Panc1 (cell line): ENCODE measurements at regions not wholly inside any gene's neighbourhood (a gene's known extent, or its start where the extent isn't known, plus 50 kb on each side); places are given as distances from the start of the nearest gene placed in this dataset.

Experiments
- ATAC-seq: fragments of 200-7000 bp; cut with Tn5 transposase; 2 replicates; pipeline ENCODE4 v1.9.1; 2020; ENCODE audit warnings: mild to moderate bottlenecking, moderate library complexity
- BruUV-seq: library from RNA; stranded (reverse); fragments of 400-500 nt; replicated peaks from 2 replicates; lab custom pipeline; 2021; lab: Mats Ljungman, UMichigan
- CTCF ChIA-PET: fragments of 300-600 bp; sonication (Branson Sonifier 250); formaldehyde crosslinking; loops from one replicate; lab custom pipeline; 2022; ENCODE audit warnings: antibody characterized with exemption; lab: Charles Lee
- POLR2A ChIA-PET: fragments of 300-600 bp; sonication (Branson Sonifier 250); formaldehyde crosslinking; loops from one replicate; lab custom pipeline; 2022; ENCODE audit warnings: antibody characterized with exemption; lab: Charles Lee
- DNase-seq: peaks from one replicate; pipeline ENCODE4 v3.0.0-alpha.2; 2010; ENCODE audit warnings: low read depth, low spot score
- H3K27ac ChIP-seq: 2 replicates; pipeline ENCODE4 v1.5.1; 2011; ENCODE audit warnings: mild to moderate bottlenecking, low read length, inconsistent platforms
- H3K27me3 ChIP-seq: fragments of 200-500 bp; sonication (Bioruptor generic); 2 replicates; pipeline ENCODE4 v1.6.0; 2014; ENCODE audit warnings: low read length, inconsistent platforms; ENCODE audit not compliant: control insufficient read depth, insufficient read depth
- H3K36me3 ChIP-seq: fragments of 200-500 bp; sonication (Bioruptor generic); 2 replicates; pipeline ENCODE4 v1.5.1; 2014; ENCODE audit warnings: inconsistent platforms, mild to moderate bottlenecking, low read length, moderate library complexity; ENCODE audit not compliant: control insufficient read depth, insufficient read depth
- H3K4me1 ChIP-seq: 2 replicates; pipeline ENCODE4 v1.5.1; 2011; ENCODE audit warnings: inconsistent platforms, mild to moderate bottlenecking, low read length, moderate library complexity; ENCODE audit not compliant: control insufficient read depth, insufficient read depth
- H3K4me3 ChIP-seq, 2 experiments: 2 replicates each; pipeline ENCODE4 v1.5.1; 2011 to 2012; ENCODE audit warnings: low read depth in 2 of 2, low read length in 2 of 2, mild to moderate bottlenecking in 2 of 2, inconsistent platforms in 1 of 2, moderate library complexity in 1 of 2
- H3K9me3 ChIP-seq: fragments of 200-500 bp; sonication (Bioruptor generic); 2 replicates; pipeline ENCODE4 v1.5.1; 2014; ENCODE audit warnings: low read depth, mild to moderate bottlenecking, inconsistent platforms, low read length, moderate library complexity; ENCODE audit not compliant: control insufficient read depth, insufficient read depth
- POLR2AphosphoS5 ChIP-seq: IDR thresholded peaks from 2 replicates; pipeline ENCODE4 v1.6.1; 2012; ENCODE audit warnings: mild to moderate bottlenecking, low read depth, low read length, moderate library complexity
- SIN3A ChIP-seq: IDR thresholded peaks from 2 replicates; pipeline ENCODE4 v1.6.1; 2012; ENCODE audit warnings: low read depth, mild to moderate bottlenecking, low read length, moderate library complexity, borderline replicate concordance; ENCODE audit not compliant: insufficient read depth
- TCF7L2 ChIP-seq: IDR thresholded peaks from 2 replicates; pipeline ENCODE4 v1.6.1; 2011; ENCODE audit warnings: mild to moderate bottlenecking, low read depth, low read length, inconsistent platforms
- in situ Hi-C: cut with HindIII; loops from 2 replicates; pipeline ENCODE4 v1.10.0; 2016; ENCODE audit warnings: low sequenced_read_pairs, low pct_unique_long_range_greater_than_20kb
- intact Hi-C: fragments of 100-400 bp; cut with micrococcal nuclease; formaldehyde crosslinking; loops from one replicate; pipeline ENCODE4 v1.10.0; 2022; ENCODE audit not compliant: unreplicated experiment
- TF ChIP-seq, protein P1 (sequence below): fragments of 450-650 bp; IDR thresholded peaks from 2 replicates; pipeline ENCODE4 v1.5.1; 2017; ENCODE audit warnings: mild to moderate bottlenecking
- TF ChIP-seq, protein P2 (sequence below), 2 experiments: IDR thresholded peaks; 2 replicates each; pipeline ENCODE4 v1.6.1; 2011 to 2012; ENCODE audit warnings: low read depth in 2 of 2, control low read depth in 1 of 2, low read length in 1 of 2, mild to moderate bottlenecking in 1 of 2, moderate library complexity in 1 of 2; ENCODE audit not compliant: insufficient read depth in 1 of 2

DNA sequence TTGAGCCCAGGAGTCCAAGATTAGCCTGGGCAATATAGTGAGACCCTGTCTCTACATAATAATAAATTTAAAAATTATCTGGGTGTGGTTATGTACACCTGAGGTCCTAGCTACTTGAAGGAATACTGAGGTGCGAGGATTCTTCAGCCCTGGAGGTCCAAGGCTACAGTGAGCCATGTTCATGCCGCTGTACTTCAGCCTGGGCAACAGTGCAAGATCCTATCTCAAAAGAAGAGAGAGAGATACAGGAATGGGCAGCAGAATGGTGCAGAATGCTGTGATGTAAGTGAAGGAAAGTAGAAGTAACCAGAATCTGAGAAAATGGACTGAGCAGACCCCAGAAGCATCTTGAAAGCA is 62.7 kb upstream of the EXOC4 start:
- Histone ChIP-seq H3K4me3 (no peak overlapping the region), H3K27me3 (peaks cover 3% of the 10 kb centered on the region; the same call in 1 of the 2 replicates), H3K9me3 (no peaks in the 10 kb centered on the region), H3K4me1 (no peaks in the 10 kb centered on the region), H3K27ac (no peak overlapping the region), H3K36me3 (no peaks in the 10 kb centered on the region)
- POLR2A ChIA-PET: no interaction called here
- CTCF ChIA-PET: no interaction called here
- no peak for TF ChIP-seq POLR2AphosphoS5
- TF ChIP-seq, protein P1, sequence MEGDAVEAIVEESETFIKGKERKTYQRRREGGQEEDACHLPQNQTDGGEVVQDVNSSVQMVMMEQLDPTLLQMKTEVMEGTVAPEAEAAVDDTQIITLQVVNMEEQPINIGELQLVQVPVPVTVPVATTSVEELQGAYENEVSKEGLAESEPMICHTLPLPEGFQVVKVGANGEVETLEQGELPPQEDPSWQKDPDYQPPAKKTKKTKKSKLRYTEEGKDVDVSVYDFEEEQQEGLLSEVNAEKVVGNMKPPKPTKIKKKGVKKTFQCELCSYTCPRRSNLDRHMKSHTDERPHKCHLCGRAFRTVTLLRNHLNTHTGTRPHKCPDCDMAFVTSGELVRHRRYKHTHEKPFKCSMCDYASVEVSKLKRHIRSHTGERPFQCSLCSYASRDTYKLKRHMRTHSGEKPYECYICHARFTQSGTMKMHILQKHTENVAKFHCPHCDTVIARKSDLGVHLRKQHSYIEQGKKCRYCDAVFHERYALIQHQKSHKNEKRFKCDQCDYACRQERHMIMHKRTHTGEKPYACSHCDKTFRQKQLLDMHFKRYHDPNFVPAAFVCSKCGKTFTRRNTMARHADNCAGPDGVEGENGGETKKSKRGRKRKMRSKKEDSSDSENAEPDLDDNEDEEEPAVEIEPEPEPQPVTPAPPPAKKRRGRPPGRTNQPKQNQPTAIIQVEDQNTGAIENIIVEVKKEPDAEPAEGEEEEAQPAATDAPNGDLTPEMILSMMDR: no peak
- TF ChIP-seq SIN3A: no peak
- TF ChIP-seq TCF7L2: no peak
- TF ChIP-seq, protein P2, sequence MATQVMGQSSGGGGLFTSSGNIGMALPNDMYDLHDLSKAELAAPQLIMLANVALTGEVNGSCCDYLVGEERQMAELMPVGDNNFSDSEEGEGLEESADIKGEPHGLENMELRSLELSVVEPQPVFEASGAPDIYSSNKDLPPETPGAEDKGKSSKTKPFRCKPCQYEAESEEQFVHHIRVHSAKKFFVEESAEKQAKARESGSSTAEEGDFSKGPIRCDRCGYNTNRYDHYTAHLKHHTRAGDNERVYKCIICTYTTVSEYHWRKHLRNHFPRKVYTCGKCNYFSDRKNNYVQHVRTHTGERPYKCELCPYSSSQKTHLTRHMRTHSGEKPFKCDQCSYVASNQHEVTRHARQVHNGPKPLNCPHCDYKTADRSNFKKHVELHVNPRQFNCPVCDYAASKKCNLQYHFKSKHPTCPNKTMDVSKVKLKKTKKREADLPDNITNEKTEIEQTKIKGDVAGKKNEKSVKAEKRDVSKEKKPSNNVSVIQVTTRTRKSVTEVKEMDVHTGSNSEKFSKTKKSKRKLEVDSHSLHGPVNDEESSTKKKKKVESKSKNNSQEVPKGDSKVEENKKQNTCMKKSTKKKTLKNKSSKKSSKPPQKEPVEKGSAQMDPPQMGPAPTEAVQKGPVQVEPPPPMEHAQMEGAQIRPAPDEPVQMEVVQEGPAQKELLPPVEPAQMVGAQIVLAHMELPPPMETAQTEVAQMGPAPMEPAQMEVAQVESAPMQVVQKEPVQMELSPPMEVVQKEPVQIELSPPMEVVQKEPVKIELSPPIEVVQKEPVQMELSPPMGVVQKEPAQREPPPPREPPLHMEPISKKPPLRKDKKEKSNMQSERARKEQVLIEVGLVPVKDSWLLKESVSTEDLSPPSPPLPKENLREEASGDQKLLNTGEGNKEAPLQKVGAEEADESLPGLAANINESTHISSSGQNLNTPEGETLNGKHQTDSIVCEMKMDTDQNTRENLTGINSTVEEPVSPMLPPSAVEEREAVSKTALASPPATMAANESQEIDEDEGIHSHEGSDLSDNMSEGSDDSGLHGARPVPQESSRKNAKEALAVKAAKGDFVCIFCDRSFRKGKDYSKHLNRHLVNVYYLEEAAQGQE (IDR thresholded peaks at IDR 0.05; ENCODE audit: insufficient read depth in 1 of 2, low read depth in 2 of 2, low read length in 1 of 2): no peak
- intact Hi-C loops (no loop called here), in situ Hi-C loops (no loop called here)
- no TSS peak for BruUV-seq
- ATAC-seq: no peak
- no peak for DNase-seq

DNA sequence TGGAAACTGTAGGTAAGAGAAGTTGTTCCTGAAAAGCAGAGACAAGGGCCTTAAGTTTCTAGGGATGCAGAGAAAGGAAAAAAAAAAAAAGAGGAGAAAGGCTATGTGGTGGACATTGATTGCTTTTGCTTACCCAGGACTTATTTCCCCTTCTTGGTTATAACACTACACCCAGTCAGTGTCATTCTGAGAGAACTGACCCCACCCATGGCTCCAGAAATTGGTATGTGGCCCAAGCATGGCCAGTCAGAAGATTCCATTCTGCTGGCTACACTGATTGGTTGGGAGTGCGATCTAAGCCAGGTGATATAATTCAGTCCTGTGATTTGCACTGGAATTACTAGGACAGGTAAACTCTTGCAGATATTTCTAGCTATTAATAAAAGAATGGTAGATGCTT is 62.2 kb upstream of the EXOC4 start:
- Histone ChIP-seq H3K27ac (no peak overlapping the region), H3K4me1 (no peaks in the 10 kb centered on the region), H3K36me3 (no peaks in the 10 kb centered on the region), H3K9me3 (no peaks in the 10 kb centered on the region), H3K27me3 (peaks cover 3% of the 10 kb centered on the region; the same call in 1 of the 2 replicates), H3K4me3 (no peak overlapping the region)
- TF ChIP-seq TCF7L2: no peak
- TF ChIP-seq, protein P1: no peak
- no peak for TF ChIP-seq SIN3A
- TF ChIP-seq POLR2AphosphoS5: no peak
- TF ChIP-seq, protein P2 (IDR thresholded peaks at IDR 0.05; ENCODE audit: insufficient read depth in 1 of 2, low read depth in 2 of 2, low read length in 1 of 2): no peak
- CTCF ChIA-PET: no interaction called here
- in situ Hi-C loops: no loop called here
- ATAC-seq: no peak
- DNase-seq: no peak
- POLR2A ChIA-PET: no interaction called here
- no TSS peak for BruUV-seq
- intact Hi-C loops: no loop called here
